Mesendoderm (in vitro differentiated cells): ENCODE measurements at regions not wholly inside any gene's neighbourhood (a gene's known extent, or its start where the extent isn't known, plus 50 kb on each side); places are given as distances from the start of the nearest gene placed in this dataset. TPM values are rescaled to one million over a fixed set of nuclear protein-coding genes. Genes with fewer than 3 reads are reported as not detected.

Experiments
- DNase-seq: peaks from one replicate; pipeline ENCODE4 v3.0.0; 2013
- H2AK5ac ChIP-seq: 2 replicates; pipeline ENCODE4 v1.6.1; 2013; ENCODE audit warnings: low read length, inconsistent platforms
- H2BK120ac ChIP-seq: 2 replicates; pipeline ENCODE4 v1.6.1; 2013; ENCODE audit warnings: low read depth, mild to moderate bottlenecking, low read length, moderate library complexity, mixed read lengths
- H2BK15ac ChIP-seq: replicated peaks from 2 replicates; pipeline ENCODE4 v1.6.1; 2013; ENCODE audit warnings: low read depth, mild to moderate bottlenecking, moderate library complexity
- H2BK5ac ChIP-seq: 2 replicates; pipeline ENCODE4 v1.6.1; 2013; ENCODE audit warnings: low read length, inconsistent platforms
- H3K18ac ChIP-seq: 2 replicates; pipeline ENCODE4 v1.6.1; 2013; ENCODE audit warnings: mild to moderate bottlenecking, low read length, mixed read lengths
- H3K23ac ChIP-seq: one replicate; pipeline ENCODE4 v1.6.1; 2013; ENCODE audit warnings: low read length
- H3K27ac ChIP-seq: 2 replicates; pipeline ENCODE4 v1.5.1; 2013; ENCODE audit warnings: low read depth, mild to moderate bottlenecking, inconsistent platforms, low read length, moderate library complexity
- H3K27me3 ChIP-seq: 2 replicates; pipeline ENCODE4 v1.6.1; 2013; ENCODE audit warnings: low read length, control low read depth, mild to moderate bottlenecking, inconsistent platforms; ENCODE audit not compliant: insufficient read depth, poor library complexity
- H3K36me3 ChIP-seq: 2 replicates; pipeline ENCODE4 v1.6.1; 2013; ENCODE audit warnings: low read length, inconsistent platforms; ENCODE audit not compliant: control insufficient read depth, insufficient read depth
- H3K4ac ChIP-seq: one replicate; pipeline ENCODE4 v1.6.1; 2013; ENCODE audit warnings: low read depth, mild to moderate bottlenecking, low read length, moderate library complexity
- H3K4me1 ChIP-seq: 2 replicates; pipeline ENCODE4 v1.6.1; 2013; ENCODE audit warnings: low read depth, low read length, inconsistent platforms; ENCODE audit not compliant: control insufficient read depth
- H3K4me2 ChIP-seq: 2 replicates; pipeline ENCODE4 v1.6.1; 2013; ENCODE audit warnings: low read length
- H3K4me3 ChIP-seq: 2 replicates; pipeline ENCODE4 v1.5.1; 2013; ENCODE audit warnings: mild to moderate bottlenecking, low read length
- H3K56ac ChIP-seq: one replicate; pipeline ENCODE4 v1.6.1; 2013; ENCODE audit warnings: low read length
- H3K79me1 ChIP-seq: 2 replicates; pipeline ENCODE4 v1.6.1; 2013; ENCODE audit warnings: low read length, inconsistent platforms
- H3K79me2 ChIP-seq: 2 replicates; pipeline ENCODE4 v1.6.1; 2013; ENCODE audit warnings: mild to moderate bottlenecking, low read length; ENCODE audit not compliant: control insufficient read depth, insufficient read depth
- H3K9ac ChIP-seq: 2 replicates; pipeline ENCODE4 v1.6.1; 2013; ENCODE audit warnings: low read length, inconsistent platforms
- H4K5ac ChIP-seq: one replicate; pipeline ENCODE4 v1.6.1; 2013; ENCODE audit warnings: low read length
- H4K8ac ChIP-seq: one replicate; pipeline ENCODE4 v1.6.1; 2013; ENCODE audit warnings: low read depth, mild to moderate bottlenecking, control low read depth, low read length, moderate library complexity
- WGBS: extraction: QIAGEN DNeasy Blood & Tissue Kit; methylation state at CpG from one replicate; pipeline ENCODE4 v1.1.7; 2013; ENCODE audit warnings: low lambda C conversion rate, missing lambda C conversion rate; ENCODE audit not compliant: insufficient coverage; ENCODE audit errors: extremely low coverage; 5-methylcytosine and 5-hydroxymethylcytosine counted together
- small RNA-seq: library from polyadenylated mRNA; stranded (forward); fragments of <200 nt; extraction: miRNeasy Mini kit (QIAGEN cat#:217004); gene quantifications from one replicate; pipeline ENCODE3, GENCODE V24; 2013; ENCODE audit not compliant: insufficient read depth

DNA sequence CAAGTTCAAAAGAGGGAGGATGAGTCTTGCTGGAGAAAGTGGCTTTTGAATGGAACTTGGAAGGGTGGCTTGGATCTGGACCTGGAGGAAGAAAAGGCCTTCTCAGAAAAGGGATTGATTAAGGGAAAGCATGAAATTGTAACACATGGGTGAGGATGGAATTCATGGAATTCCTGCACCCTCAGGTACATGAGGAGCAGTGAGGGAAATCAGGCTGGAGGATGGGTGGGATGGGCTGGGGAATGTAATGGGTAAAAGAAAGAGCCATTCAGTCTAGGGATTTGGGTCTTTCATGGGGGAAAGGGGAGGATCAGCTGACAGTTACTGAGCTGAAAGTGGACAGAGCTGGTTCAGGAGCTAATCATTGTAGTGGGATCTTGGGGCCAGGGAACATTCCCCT lies 51.2 kb upstream of the HAAO start:
- Histone ChIP-seq H3K27ac (no peak overlapping the region), H3K23ac (no peak overlapping the region), H4K5ac (no peak overlapping the region), H2BK5ac (no peak overlapping the region), H2AK5ac (no peak overlapping the region), H3K18ac (no peak overlapping the region), H4K8ac (no peak overlapping the region), H3K4me2 (no peak overlapping the region), H3K79me2 (no peaks in the 10 kb centered on the region), H3K4me3 (no peak overlapping the region), H3K4ac (no peak overlapping the region), H3K4me1 (no peaks in the 10 kb centered on the region), H3K79me1 (no peaks in the 10 kb centered on the region), H3K36me3 (no peaks in the 10 kb centered on the region), H3K9ac (no peak overlapping the region), H3K27me3 (no peaks in the 10 kb centered on the region), H3K56ac (no peak overlapping the region), H2BK15ac (no peak overlapping the region), H2BK120ac (no peak overlapping the region)
- DNase-seq, result peak; percentile 51

DNA sequence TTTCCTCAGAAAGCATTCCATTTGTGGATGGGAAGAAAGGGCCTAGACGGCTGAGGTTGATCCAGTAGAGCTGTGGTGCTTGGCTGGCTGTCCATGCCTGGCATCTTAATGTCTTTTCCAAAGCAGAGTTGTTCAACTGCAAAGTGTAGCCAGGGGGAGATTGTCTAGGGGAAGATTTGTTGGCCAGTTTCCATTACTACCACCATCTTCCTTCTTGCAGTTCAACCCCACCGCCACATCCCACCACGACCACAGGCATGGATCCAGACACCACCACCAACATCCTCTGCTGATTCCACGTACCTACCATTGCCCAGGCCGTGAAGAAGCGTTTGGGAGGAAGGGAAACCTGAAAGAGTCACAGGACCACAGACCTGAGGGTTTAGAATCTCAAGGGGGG lies 50.7 kb upstream of the HAAO start:
- no CpG with 5 or more reads among the region's 6 CpGs for WGBS
- Histone ChIP-seq H3K56ac (no peak overlapping the region), H3K4me3 (no peak overlapping the region)

DNA sequence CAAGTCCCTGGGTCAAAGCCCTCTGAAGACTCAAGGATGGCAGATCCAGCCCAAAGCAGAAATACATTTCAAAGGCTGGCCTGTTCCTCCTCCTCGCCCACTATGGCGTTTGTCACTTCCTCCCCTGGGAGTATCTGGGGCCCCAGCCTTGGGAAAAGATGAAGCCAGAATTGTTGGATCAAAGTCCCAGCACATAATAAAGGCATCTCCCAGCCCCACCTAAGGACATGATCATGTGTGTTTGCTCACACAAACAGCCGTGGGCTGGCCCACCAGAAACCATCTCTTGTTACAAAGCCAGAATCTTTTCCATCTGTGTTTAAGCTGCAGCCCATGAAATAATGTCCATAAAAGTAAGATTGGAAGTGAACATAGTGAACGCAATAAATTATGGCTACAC lies 50.1 kb upstream of the HAAO start:
- Histone ChIP-seq H2BK5ac (no peak overlapping the region), H3K4ac (no peak overlapping the region), H3K4me1 (no peaks in the 10 kb centered on the region), H3K4me3 (no peak overlapping the region), H4K5ac (no peak overlapping the region), H3K79me2 (no peaks in the 10 kb centered on the region), H3K79me1 (no peaks in the 10 kb centered on the region), H2BK15ac (no peak overlapping the region), H3K4me2 (no peak overlapping the region), H3K27me3 (no peaks in the 10 kb centered on the region), H3K9ac (no peak overlapping the region), H4K8ac (no peak overlapping the region), H2AK5ac (no peak overlapping the region), H3K56ac (no peak overlapping the region), H3K36me3 (no peaks in the 10 kb centered on the region), H3K23ac (no peak overlapping the region), H3K18ac (no peak overlapping the region), H3K27ac (no peak overlapping the region), H2BK120ac (no peak overlapping the region)
- no peak for DNase-seq
- WGBS, result no CpG with 5 or more reads among the region's 4 CpGs

More for the DNA sequence above, 50.7 kb upstream of the HAAO start:
- Histone ChIP-seq H3K4ac (no peak overlapping the region), H3K27ac (no peak overlapping the region), H2AK5ac (no peak overlapping the region), H2BK120ac (no peak overlapping the region), H3K27me3 (no peaks in the 10 kb centered on the region), H3K79me2 (no peaks in the 10 kb centered on the region), H4K8ac (no peak overlapping the region), H2BK15ac (no peak overlapping the region), H3K36me3 (no peaks in the 10 kb centered on the region), H2BK5ac (no peak overlapping the region), H3K9ac (no peak overlapping the region), H3K79me1 (no peaks in the 10 kb centered on the region), H3K18ac (no peak overlapping the region), H3K4me2 (no peak overlapping the region), H3K23ac (no peak overlapping the region), H4K5ac (no peak overlapping the region), H3K4me1 (no peaks in the 10 kb centered on the region)
- DNase-seq, result no peak

Small RNA genes in the stretch of these regions (small RNA-seq; reads per million reads assigned to genes)
- gene RNU6-242P, result not detected
